Body of pancreas (tissue), 4 donors: ENCODE measurements at regions not wholly inside any gene's neighbourhood (a gene's known extent, or its start where the extent isn't known, plus 50 kb on each side); places are given as distances from the start of the nearest gene placed in this dataset.

Experiments used
- ATAC-seq: fragments of 150-250 bp; one replicate; pipeline ENCODE4 v1.9.1; 2016
- DNase-seq, 4 donors: peaks; one replicate each; pipeline ENCODE4 v3.0.0-alpha.2; 2019
- H3K27ac ChIP-seq, 4 donors: fragments of 200-600 bp; sonication (generic); 1 replicate in 3 of 4; 2 replicates in 1 of 4; pipeline versions ENCODE4 v1.5.1 to v1.6.1; 2016 to 2019; ENCODE audit warnings: mild to moderate bottlenecking in 1 of 4, mixed read lengths in 1 of 4, moderate library complexity in 1 of 4
- H3K27me3 ChIP-seq, 2 donors: fragments of 200-600 bp; sonication (generic); one replicate each; pipeline ENCODE4 v1.6.0; 2016; ENCODE audit warnings: mild to moderate bottlenecking in 1 of 2
- H3K36me3 ChIP-seq, 2 donors: fragments of 200-600 bp; sonication (generic); replicated peaks in 1 of 2; 2 replicates each; pipeline ENCODE4 v1.5.1; 2016; ENCODE audit warnings: low read depth in 2 of 2; ENCODE audit not compliant: insufficient read depth in 1 of 2
- H3K4me1 ChIP-seq: fragments of 200-600 bp; sonication (generic); one replicate; pipeline ENCODE4 v1.6.0; 2016
- H3K4me3 ChIP-seq, 2 donors: fragments of 200-600 bp; sonication (generic); 1 replicate in 1 of 2; 2 replicates in 1 of 2; pipeline ENCODE4 v1.5.1; 2016 to 2019
- H3K9me3 ChIP-seq, 3 donors: fragments of 200-600 bp; sonication (generic); 1 replicate in 2 of 3; 2 replicates in 1 of 3; pipeline ENCODE4 v1.5.1; 2016
- POLR2A ChIP-seq, 3 donors: fragments of 450-650 bp; IDR thresholded peaks; one replicate each; pipeline ENCODE4 v1.6.1; 2016; ENCODE audit warnings: antibody characterized with exemption in 3 of 3, mild to moderate bottlenecking in 2 of 3
- WGBS, 2 donors: methylation state at CpG; one replicate each; pipeline ENCODE4 v1.1.5; 2017; 5-methylcytosine and 5-hydroxymethylcytosine counted together
- intact Hi-C: fragments of 100-400 bp; cut with DNase I; formaldehyde crosslinking; loops from one replicate; pipeline ENCODE4 v1.15.1; 2023
- TF ChIP-seq, protein P1 (sequence below), 7 experiments: fragments of 450-650 bp in 4 of 7; fragments of 200-600 bp in 3 of 7; sonication (generic) in 3 of 7; IDR thresholded peaks; one replicate each; pipeline ENCODE4 v1.5.1; 2016 to 2019; ENCODE audit warnings: antibody characterized with exemption in 7 of 7

DNA sequence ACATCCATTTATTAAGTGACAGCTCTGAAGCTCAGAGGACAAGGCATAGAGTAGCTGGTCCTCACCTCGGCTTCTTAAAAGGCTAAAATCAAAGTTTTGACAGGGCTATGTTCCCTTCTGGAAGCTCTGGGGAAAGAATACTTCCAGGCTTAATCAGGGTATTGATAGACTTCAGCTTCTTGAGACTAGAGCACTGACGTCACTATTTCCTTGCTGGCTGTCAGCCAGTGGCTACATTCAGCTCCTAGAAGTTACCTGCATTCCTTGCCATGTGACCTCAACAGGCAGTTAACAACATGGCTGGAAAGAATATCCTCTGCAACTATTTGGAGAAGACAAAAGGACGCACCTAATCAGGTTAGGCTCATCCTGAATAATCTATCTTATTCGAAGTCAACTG is 1144.8 kb downstream of the ADGRL3 start:
- ATAC-seq (no peak), DNase-seq (no peak)
- 47 to 58% methylated on average over 4 of the region's 4 CpGs for WGBS, 2 donors
- intact Hi-C loops = no loop called here
- Histone ChIP-seq H3K4me3 (no peak overlapping the region), H3K27ac (no peak overlapping the region), H3K4me1 (no peaks in the 10 kb centered on the region), H3K36me3 (no peaks in the 10 kb centered on the region), H3K27me3 (no peaks in the 10 kb centered on the region), H3K9me3 (no peaks in the 10 kb centered on the region)
- no peak for TF ChIP-seq POLR2A (IDR thresholded peaks at IDR 0.05)
- TF ChIP-seq, protein P1, sequence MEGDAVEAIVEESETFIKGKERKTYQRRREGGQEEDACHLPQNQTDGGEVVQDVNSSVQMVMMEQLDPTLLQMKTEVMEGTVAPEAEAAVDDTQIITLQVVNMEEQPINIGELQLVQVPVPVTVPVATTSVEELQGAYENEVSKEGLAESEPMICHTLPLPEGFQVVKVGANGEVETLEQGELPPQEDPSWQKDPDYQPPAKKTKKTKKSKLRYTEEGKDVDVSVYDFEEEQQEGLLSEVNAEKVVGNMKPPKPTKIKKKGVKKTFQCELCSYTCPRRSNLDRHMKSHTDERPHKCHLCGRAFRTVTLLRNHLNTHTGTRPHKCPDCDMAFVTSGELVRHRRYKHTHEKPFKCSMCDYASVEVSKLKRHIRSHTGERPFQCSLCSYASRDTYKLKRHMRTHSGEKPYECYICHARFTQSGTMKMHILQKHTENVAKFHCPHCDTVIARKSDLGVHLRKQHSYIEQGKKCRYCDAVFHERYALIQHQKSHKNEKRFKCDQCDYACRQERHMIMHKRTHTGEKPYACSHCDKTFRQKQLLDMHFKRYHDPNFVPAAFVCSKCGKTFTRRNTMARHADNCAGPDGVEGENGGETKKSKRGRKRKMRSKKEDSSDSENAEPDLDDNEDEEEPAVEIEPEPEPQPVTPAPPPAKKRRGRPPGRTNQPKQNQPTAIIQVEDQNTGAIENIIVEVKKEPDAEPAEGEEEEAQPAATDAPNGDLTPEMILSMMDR (IDR thresholded peaks at IDR 0.05) = no peak

DNA sequence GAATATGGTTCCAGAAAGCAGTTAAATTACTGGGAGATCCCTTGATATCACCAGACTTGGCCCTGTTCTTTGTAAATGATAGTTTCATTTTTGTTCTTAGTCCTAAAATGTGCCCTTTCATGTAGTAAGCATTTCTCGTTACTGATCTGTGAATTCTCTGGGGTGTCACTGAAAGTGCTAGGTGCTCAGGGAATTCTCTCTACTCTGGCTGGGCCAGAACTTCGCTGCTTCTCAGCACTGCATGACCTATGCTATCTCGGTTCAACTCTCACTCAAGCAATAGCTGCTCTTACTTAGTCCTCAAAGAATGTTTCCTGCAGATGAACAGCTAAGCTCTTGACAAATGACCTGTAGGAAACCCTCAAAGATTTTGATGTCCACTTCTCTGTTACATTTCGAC is 1144.3 kb downstream of the ADGRL3 start:
- intact Hi-C loops = no loop called here
- H3K27ac ChIP-seq = no peak overlapping the region
- WGBS, 2 donors = 51 to 58% methylated on average over 4 of the region's 4 CpGs
- H3K27me3 ChIP-seq = no peaks in the 10 kb centered on the region
- no peak for ATAC-seq
- DNase-seq = no peak
- H3K4me3 ChIP-seq = no peak overlapping the region
- no peak for TF ChIP-seq POLR2A (IDR thresholded peaks at IDR 0.05)
- TF ChIP-seq, protein P1 (IDR thresholded peaks at IDR 0.05) = no peak
- H3K4me1 ChIP-seq = no peaks in the 10 kb centered on the region
- no peaks in the 10 kb centered on the region for H3K9me3 ChIP-seq
- H3K36me3 ChIP-seq = no peaks in the 10 kb centered on the region

DNA sequence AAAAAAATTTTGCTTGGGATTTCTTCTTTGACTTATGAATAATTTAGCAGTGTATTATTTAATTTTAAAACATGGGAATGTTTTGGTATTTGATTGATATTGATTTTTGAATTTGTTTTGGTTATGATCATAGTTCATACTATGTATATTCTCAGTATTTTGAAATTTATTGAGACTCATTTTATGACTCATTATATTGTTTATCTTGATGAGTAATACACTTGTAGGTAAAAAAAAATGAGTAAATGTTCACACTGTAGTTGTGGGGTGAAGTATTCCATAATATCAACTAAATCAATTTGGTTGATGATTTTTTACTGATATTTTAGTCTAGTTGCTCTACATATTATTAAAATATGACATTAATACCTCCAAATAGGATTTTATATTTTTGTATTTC is 1142.2 kb downstream of the ADGRL3 start:
- TF ChIP-seq, protein P1 (IDR thresholded peaks at IDR 0.05) = no peak
- no peak for TF ChIP-seq POLR2A (IDR thresholded peaks at IDR 0.05)
- Histone ChIP-seq H3K27me3 (no peaks in the 10 kb centered on the region), H3K4me3 (no peak overlapping the region), H3K4me1 (no peaks in the 10 kb centered on the region), H3K36me3 (no peaks in the 10 kb centered on the region), H3K27ac (no peak overlapping the region), H3K9me3 (no peaks in the 10 kb centered on the region)
- ATAC-seq = no peak
- intact Hi-C loops = no loop called here
- DNase-seq = no peak

DNA sequence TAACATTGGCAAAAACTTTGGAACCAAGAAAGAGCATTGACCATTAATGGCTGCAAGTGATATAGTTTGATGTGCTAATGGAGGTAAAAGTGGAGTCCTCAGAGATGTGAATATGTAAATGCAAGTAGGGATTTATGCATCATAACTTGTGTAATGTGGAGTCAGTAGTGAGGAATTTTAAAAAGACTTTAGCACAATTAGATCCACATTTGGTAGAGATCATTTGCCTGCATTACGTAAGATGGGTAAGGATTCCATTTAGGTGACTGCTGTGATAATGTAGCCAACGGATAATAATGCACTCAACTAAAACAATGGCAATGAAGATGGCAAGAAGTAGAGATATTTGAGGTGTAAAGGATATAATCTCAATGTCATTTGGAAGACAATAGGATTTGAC is 1128.4 kb downstream of the ADGRL3 start:
- 67 to 70% methylated on average over 2 of the region's 2 CpGs for WGBS, 2 donors
- ATAC-seq = no peak

More for the DNA sequence above, 1128.4 kb downstream of the ADGRL3 start:
- Histone ChIP-seq H3K27me3 (no peaks in the 10 kb centered on the region), H3K9me3 (no peaks in the 10 kb centered on the region), H3K36me3 (no peaks in the 10 kb centered on the region), H3K4me1 (no peaks in the 10 kb centered on the region), H3K27ac (no peak overlapping the region), H3K4me3 (no peak overlapping the region)
- no peak for TF ChIP-seq POLR2A (IDR thresholded peaks at IDR 0.05)
- TF ChIP-seq, protein P1 (IDR thresholded peaks at IDR 0.05) = no peak
- DNase-seq = no peak
- intact Hi-C loops = no loop called here
